ENCODE measurements at regions not wholly inside any gene's neighbourhood (a gene's known extent, or its start where the extent isn't known, plus 50 kb on each side); places are given as distances from the start of the nearest gene placed in this dataset.

GRCh38 chr13:60969656-60970055 lies 446.0 kb downstream of the PCDH20 start:
- ATAC-seq = no peak
- TF ChIP-seq ZNF8 (CRISPR knock-in tag; IDR thresholded peaks at IDR 0.05) (no peak), OSR1 (CRISPR knock-in tag; IDR thresholded peaks at IDR 0.05) (no peak)

GRCh38 chr13:60959427-60959826 lies 456.2 kb downstream of the PCDH20 start:
- TF ChIP-seq TOX (CRISPR knock-in tag; IDR thresholded peaks at IDR 0.05; ENCODE audit: borderline replicate concordance) = no peak
- TF ChIP-seq ZC3H10 (CRISPR knock-in tag; IDR thresholded peaks at IDR 0.05) = no peak
- TF ChIP-seq PPARA (CRISPR knock-in tag; IDR thresholded peaks at IDR 0.05; ENCODE audit: borderline replicate concordance) = no peak
- no peak for TF ChIP-seq ESRRG (CRISPR knock-in tag; IDR thresholded peaks at IDR 0.05)
- no peak for TF ChIP-seq ISL1 (CRISPR knock-in tag; IDR thresholded peaks at IDR 0.05)
- TF ChIP-seq ZFP3 (CRISPR knock-in tag; IDR thresholded peaks at IDR 0.05) = no peak
- no peak for TF ChIP-seq CSRNP3 (CRISPR knock-in tag; IDR thresholded peaks at IDR 0.05)
- no peak for TF ChIP-seq ZNF565 (CRISPR knock-in tag; conservative IDR thresholded peaks at IDR 0.05; ENCODE audit: low read depth)
- no peak for TF ChIP-seq CSDC2 (CRISPR knock-in tag; IDR thresholded peaks at IDR 0.05)
- TF ChIP-seq TCF4 (CRISPR knock-in tag; IDR thresholded peaks at IDR 0.05; ENCODE audit: borderline replicate concordance) = no peak
- TF ChIP-seq POU6F1 (CRISPR knock-in tag; IDR thresholded peaks at IDR 0.05; ENCODE audit: borderline replicate concordance, low read depth) = no peak
- no peak for TF ChIP-seq ARNTL (CRISPR knock-in tag; IDR thresholded peaks at IDR 0.05; ENCODE audit: borderline replicate concordance, low read depth)
- TF ChIP-seq RARB (CRISPR knock-in tag; IDR thresholded peaks at IDR 0.05) = no peak
- TF ChIP-seq ZFP30 (CRISPR knock-in tag; IDR thresholded peaks at IDR 0.05) = no peak
- ATAC-seq = no peak

GRCh38 chr13:60957816-60958215 lies 457.8 kb downstream of the PCDH20 start:
- TF ChIP-seq ARNTL (CRISPR knock-in tag; IDR thresholded peaks at IDR 0.05; ENCODE audit: borderline replicate concordance, low read depth) (no peak), ZNF565 (CRISPR knock-in tag; conservative IDR thresholded peaks at IDR 0.05; ENCODE audit: low read depth) (no peak), ZNF70 (CRISPR knock-in tag; IDR thresholded peaks at IDR 0.05) (no peak), SNAI2 (CRISPR knock-in tag; IDR thresholded peaks at IDR 0.05) (no peak), ISL1 (CRISPR knock-in tag; IDR thresholded peaks at IDR 0.05) (no peak), TSHZ2 (CRISPR knock-in tag; IDR thresholded peaks at IDR 0.05) (no peak), TOX (CRISPR knock-in tag; IDR thresholded peaks at IDR 0.05; ENCODE audit: borderline replicate concordance) (no peak), OSR1 (CRISPR knock-in tag; IDR thresholded peaks at IDR 0.05) (no peak)
- no peak for ATAC-seq

- no peak for ATAC-seq
- no peak for TF ChIP-seq SNAI2 (CRISPR knock-in tag; IDR thresholded peaks at IDR 0.05)
- no peak for TF ChIP-seq ZNF565 (CRISPR knock-in tag; conservative IDR thresholded peaks at IDR 0.05; ENCODE audit: low read depth)
- TF ChIP-seq ZFP3 (CRISPR knock-in tag; IDR thresholded peaks at IDR 0.05) = no peak
- TF ChIP-seq ESRRG (CRISPR knock-in tag; IDR thresholded peaks at IDR 0.05) = no peak
- no peak for TF ChIP-seq TCF4 (CRISPR knock-in tag; IDR thresholded peaks at IDR 0.05; ENCODE audit: borderline replicate concordance)
- TF ChIP-seq RARB (CRISPR knock-in tag; IDR thresholded peaks at IDR 0.05) = no peak
Measured at GRCh38 chr13:60945396-60945795, 470.3 kb downstream of the PCDH20 start.

GRCh38 chr13:60944863-60945262 lies 470.8 kb downstream of the PCDH20 start:
- no peak for TF ChIP-seq PATZ1 (CRISPR knock-in tag; IDR thresholded peaks at IDR 0.05; ENCODE audit: borderline replicate concordance)
- TF ChIP-seq ARNTL (CRISPR knock-in tag; IDR thresholded peaks at IDR 0.05; ENCODE audit: borderline replicate concordance, low read depth) = no peak
- TF ChIP-seq ISL1 (CRISPR knock-in tag; IDR thresholded peaks at IDR 0.05) = no peak
- TF ChIP-seq ZFP3 (CRISPR knock-in tag; IDR thresholded peaks at IDR 0.05) = no peak
- no peak for TF ChIP-seq RARB (CRISPR knock-in tag; IDR thresholded peaks at IDR 0.05)
- no peak for TF ChIP-seq CSDC2 (CRISPR knock-in tag; IDR thresholded peaks at IDR 0.05)
- no peak for TF ChIP-seq PPARA (CRISPR knock-in tag; IDR thresholded peaks at IDR 0.05; ENCODE audit: borderline replicate concordance)
- no peak for TF ChIP-seq BACH2 (CRISPR knock-in tag; IDR thresholded peaks at IDR 0.05; ENCODE audit: borderline replicate concordance)
- no peak for ATAC-seq

Data from SK-N-SH treated with all-trans-retinoic acid at 6 μM for 48 hours (cell line).